ENCODE measurements at regions not wholly inside any gene's neighbourhood (a gene's known extent, or its start where the extent isn't known, plus 50 kb on each side); places are given as distances from the start of the nearest gene placed in this dataset.

- H2AK5ac ChIP-seq (ENCODE audit: low read depth, low read length) = no peak overlapping the region
- no peak overlapping the region for H3K9ac ChIP-seq (ENCODE audit: low read depth, low read length)
- no peak overlapping the region for H3K4ac ChIP-seq (ENCODE audit: low read depth, low read length)
- ChIA-PET CTCF (no interaction called here), POLR2A (ENCODE audit: unreplicated experiment) (no interaction called here)
- H2AFZ ChIP-seq (replicated peaks; ENCODE audit: low read length, poor library complexity) = no peak overlapping the region
- no peaks in the 10 kb centered on the region for H3K9me1 ChIP-seq (ENCODE audit: insufficient read depth, low read length)
- H3K27ac ChIP-seq (ENCODE audit: insufficient read depth, low read length) = no peak overlapping the region
- H2BK15ac ChIP-seq (ENCODE audit: low read depth, low read length) = no peak overlapping the region
- ATAC-seq (ENCODE audit: low read depth) (no peak), DNase-seq (no peak)
- no peak overlapping the region for H3K14ac ChIP-seq (replicated peaks; ENCODE audit: low read depth, low read length)
- no peak overlapping the region for H3K4me3 ChIP-seq (ENCODE audit: insufficient read depth, low read depth, low read length)
- no peak overlapping the region for H2BK20ac ChIP-seq (ENCODE audit: low read depth, low read length)
- H2BK5ac ChIP-seq (ENCODE audit: low read depth, low read length, poor library complexity, severe bottlenecking) = no peak overlapping the region
- no CpG with 5 or more reads among the region's 1 CpG for WGBS, 2 experiments (ENCODE audit: extremely low coverage in 2 of 2, insufficient read length in 1 of 2)
- no peak overlapping the region for H4K5ac ChIP-seq (ENCODE audit: low read depth, low read length)
- H2AK9ac ChIP-seq (replicated peaks; ENCODE audit: low read depth, low read length, poor library complexity) = no peak overlapping the region
- BruUV-seq (replicated peaks) = no TSS peak
- H3K27me3 ChIP-seq (ENCODE audit: control insufficient read depth, insufficient read depth, low read length) = no peaks in the 10 kb centered on the region
- H4K91ac ChIP-seq (ENCODE audit: insufficient read depth, low read depth, low read length) = no peak overlapping the region
- no peak overlapping the region for H3K23ac ChIP-seq (ENCODE audit: low read depth, low read length)
- in situ Hi-C loops (cut with MboI; ENCODE audit: low sequenced_read_pairs) = no loop called here
- H4K20me1 ChIP-seq (ENCODE audit: insufficient read depth, low read length) = no peaks in the 10 kb centered on the region
- intact Hi-C loops (cut with micrococcal nuclease) = no loop called here
- no peak overlapping the region for H3K56ac ChIP-seq (ENCODE audit: extremely low read depth, insufficient read depth, low read length)
- no peaks in the 10 kb centered on the region for H3K79me1 ChIP-seq (ENCODE audit: low read depth in 1 of 2, low read length in 2 of 2)
- peaks cover 2% of the 10 kb centered on the region; the same call in 1 of the 2 replicates for H3K4me1 ChIP-seq (ENCODE audit: control insufficient read depth, insufficient read depth, low read length)
- H2BK120ac ChIP-seq (ENCODE audit: low read depth, low read length) = no peak overlapping the region
- no peaks in the 10 kb centered on the region for H3K36me3 ChIP-seq (ENCODE audit: control insufficient read depth, insufficient read depth, low read length)
- dilution Hi-C loops (cut with HindIII; ENCODE audit: low sequenced_read_pairs, unreplicated experiment) = no loop called here
- H3K4me2 ChIP-seq (ENCODE audit: low read depth, low read length) = no peak overlapping the region
- H3K18ac ChIP-seq (ENCODE audit: low read depth, low read length) = no peak overlapping the region
- TF ChIP-seq NFE2L2 (IDR thresholded peaks at IDR 0.05; ENCODE audit: low read depth, low read length) (no peak), MAFK (IDR thresholded peaks at IDR 0.05; ENCODE audit: low read depth, low read length) (peak; percentile 46)
- no peak overlapping the region for H4K8ac ChIP-seq (ENCODE audit: low read depth in 2 of 2, low read length in 2 of 2)
- no peaks in the 10 kb centered on the region for H3K9me3 ChIP-seq (ENCODE audit: control insufficient read depth, insufficient read depth, low read length)
Measured at GRCh38 chr10:36519909-36520308, 605.5 kb upstream of the ANKRD30A start.

Measured in IMR-90 (cell line).